BLaER1 (cell line): ENCODE measurements at regions not wholly inside any gene's neighbourhood (a gene's known extent, or its start where the extent isn't known, plus 50 kb on each side); places are given as distances from the start of the nearest gene placed in this dataset.

ENCODE experiments used
- H3K27ac ChIP-seq: shearing (Covaris generic); formaldehyde crosslinking; 2 replicates; pipeline ENCODE4 v1.8.1; 2022
- H3K27me3 ChIP-seq: shearing (Covaris generic); formaldehyde crosslinking; 2 replicates; pipeline ENCODE4 v1.8.1; 2022
- H3K36me3 ChIP-seq: shearing (Covaris generic); formaldehyde crosslinking; 2 replicates; pipeline ENCODE4 v1.8.1; 2022
- H3K4me1 ChIP-seq: shearing (Covaris generic); formaldehyde crosslinking; 2 replicates; pipeline ENCODE4 v1.8.1; 2022
- H3K4me2 ChIP-seq: shearing (Covaris generic); formaldehyde crosslinking; 2 replicates; pipeline ENCODE4 v1.8.1; 2022
- H3K4me3 ChIP-seq: shearing (Covaris generic); formaldehyde crosslinking; 2 replicates; pipeline ENCODE4 v1.8.1; 2022
- H3K9ac ChIP-seq: shearing (Covaris generic); formaldehyde crosslinking; 2 replicates; pipeline ENCODE4 v1.8.1; 2022
- H3K9me3 ChIP-seq: shearing (Covaris generic); formaldehyde crosslinking; 2 replicates; pipeline ENCODE4 v1.8.1; 2022
- H4K20me1 ChIP-seq: shearing (Covaris generic); formaldehyde crosslinking; 2 replicates; pipeline ENCODE4 v1.8.1; 2022
- Cebpa-rat ChIP-seq: shearing (Covaris generic); IDR thresholded peaks from 2 replicates; pipeline ENCODE4 v1.8.1; 2022

GRCh38 chr6:156190270-156190669, 586.9 kb upstream of the ARID1B start:
- Histone ChIP-seq H3K9ac (no peak overlapping the region), H3K4me2 (no peak overlapping the region), H3K36me3 (no peaks in the 10 kb centered on the region), H3K27me3 (no peaks in the 10 kb centered on the region), H3K9me3 (0 out of 2 replicates have a peak, but pooled peaks cover 4% of the 10 kb centered on the region), H3K4me3 (no peak overlapping the region), H3K27ac (no peak overlapping the region), H4K20me1 (no peaks in the 10 kb centered on the region), H3K4me1 (peaks cover 5% of the 10 kb centered on the region)
- TF ChIP-seq Cebpa-rat = no peak

- Histone ChIP-seq H3K9me3 (0 out of 2 replicates have a peak, but pooled peaks cover 4% of the 10 kb centered on the region), H3K9ac (no peak overlapping the region), H3K27me3 (no peaks in the 10 kb centered on the region), H3K4me2 (no peak overlapping the region), H4K20me1 (no peaks in the 10 kb centered on the region), H3K27ac (no peak overlapping the region), H3K36me3 (no peaks in the 10 kb centered on the region), H3K4me3 (no peak overlapping the region), H3K4me1 (peaks cover 10% of the 10 kb centered on the region)
- no peak for TF ChIP-seq Cebpa-rat
Measured at GRCh38 chr6:156189714-156190113, 587.5 kb upstream of the ARID1B start.

GRCh38 chr6:156189195-156189594, 588.0 kb upstream of the ARID1B start:
- H3K36me3 ChIP-seq = no peaks in the 10 kb centered on the region
- no peaks in the 10 kb centered on the region for H3K27me3 ChIP-seq
- TF ChIP-seq Cebpa-rat = no peak
- H4K20me1 ChIP-seq = no peaks in the 10 kb centered on the region
- H3K27ac ChIP-seq = no peak overlapping the region
- H3K9ac ChIP-seq = no peak overlapping the region
- H3K4me2 ChIP-seq = no peak overlapping the region
- peaks cover 11% of the 10 kb centered on the region for H3K4me1 ChIP-seq
- H3K9me3 ChIP-seq = 0 out of 2 replicates have a peak, but pooled peaks cover 4% of the 10 kb centered on the region
- H3K4me3 ChIP-seq = no peak overlapping the region

GRCh38 chr6:156185113-156185512, 592.1 kb upstream of the ARID1B start:
- Histone ChIP-seq H3K4me1 (peaks cover 24% of the 10 kb centered on the region), H3K9me3 (0 out of 2 replicates have a peak, but pooled peaks cover 3% of the 10 kb centered on the region), H3K36me3 (no peaks in the 10 kb centered on the region), H3K9ac (no peak overlapping the region), H3K4me3 (no peak overlapping the region), H3K27ac (no peak overlapping the region), H3K27me3 (no peaks in the 10 kb centered on the region), H4K20me1 (no peaks in the 10 kb centered on the region), H3K4me2 (peak overlapping the region; percentile 24; the same call in 1 of the 2 replicates)
- no peak for TF ChIP-seq Cebpa-rat

- H3K4me1 ChIP-seq = peaks cover 24% of the 10 kb centered on the region
- TF ChIP-seq Cebpa-rat = no peak
- H3K9me3 ChIP-seq = peaks cover 9% of the 10 kb centered on the region; the same call in 1 of the 2 replicates
- no peaks in the 10 kb centered on the region for H3K36me3 ChIP-seq
- H3K4me3 ChIP-seq = no peak overlapping the region
- no peak overlapping the region for H3K9ac ChIP-seq
- no peaks in the 10 kb centered on the region for H4K20me1 ChIP-seq
- no peaks in the 10 kb centered on the region for H3K27me3 ChIP-seq
- no peak overlapping the region for H3K4me2 ChIP-seq
- H3K27ac ChIP-seq = no peak overlapping the region
Measured at GRCh38 chr6:156183678-156184077, 593.5 kb upstream of the ARID1B start.

GRCh38 chr6:156182356-156182755, 594.8 kb upstream of the ARID1B start:
- H3K4me3 ChIP-seq = no peak overlapping the region
- TF ChIP-seq Cebpa-rat = no peak
- H3K27ac ChIP-seq = no peak overlapping the region

GRCh38 chr6:156181506-156181905, 595.7 kb upstream of the ARID1B start:
- H4K20me1 ChIP-seq = no peaks in the 10 kb centered on the region
- no peak overlapping the region for H3K4me3 ChIP-seq
- H3K4me2 ChIP-seq = no peak overlapping the region
- peaks cover 15% of the 10 kb centered on the region; the same call in 1 of the 2 replicates for H3K9me3 ChIP-seq
- no peaks in the 10 kb centered on the region for H3K36me3 ChIP-seq
- no peak for TF ChIP-seq Cebpa-rat
- peaks cover 24% of the 10 kb centered on the region for H3K4me1 ChIP-seq
- no peak overlapping the region for H3K27ac ChIP-seq
- no peaks in the 10 kb centered on the region for H3K27me3 ChIP-seq
- no peak overlapping the region for H3K9ac ChIP-seq

More at GRCh38 chr6:156182356-156182755, 594.8 kb upstream of the ARID1B start:
- H4K20me1 ChIP-seq = no peaks in the 10 kb centered on the region
- H3K4me1 ChIP-seq = peaks cover 24% of the 10 kb centered on the region
- H3K27me3 ChIP-seq = no peaks in the 10 kb centered on the region
- H3K4me2 ChIP-seq = peak overlapping the region; percentile 44
- no peak overlapping the region for H3K9ac ChIP-seq
- H3K9me3 ChIP-seq = peaks cover 15% of the 10 kb centered on the region; the same call in 1 of the 2 replicates
- H3K36me3 ChIP-seq = no peaks in the 10 kb centered on the region

GRCh38 chr6:156175971-156176421, 601.2 kb upstream of the ARID1B start:
- H3K4me3 ChIP-seq = no peak overlapping the region
- H3K36me3 ChIP-seq = no peaks in the 10 kb centered on the region
- peaks cover 4% of the 10 kb centered on the region; the same call in 1 of the 2 replicates for H3K4me1 ChIP-seq
- H4K20me1 ChIP-seq = no peaks in the 10 kb centered on the region
- no peak overlapping the region for H3K9ac ChIP-seq
- no peak for TF ChIP-seq Cebpa-rat
- no peak overlapping the region for H3K4me2 ChIP-seq
- H3K9me3 ChIP-seq = peaks cover 15% of the 10 kb centered on the region; the same call in 1 of the 2 replicates
- no peak overlapping the region for H3K27ac ChIP-seq
- H3K27me3 ChIP-seq = no peaks in the 10 kb centered on the region

- Histone ChIP-seq H3K27ac (no peak overlapping the region), H3K36me3 (no peaks in the 10 kb centered on the region), H3K4me1 (peaks cover 4% of the 10 kb centered on the region; the same call in 1 of the 2 replicates), H3K9ac (no peak overlapping the region), H3K9me3 (peaks cover 12% of the 10 kb centered on the region; the same call in 1 of the 2 replicates), H3K27me3 (no peaks in the 10 kb centered on the region), H3K4me2 (no peak overlapping the region), H3K4me3 (no peak overlapping the region), H4K20me1 (no peaks in the 10 kb centered on the region)
- TF ChIP-seq Cebpa-rat = no peak
Measured at GRCh38 chr6:156175433-156175832, 601.7 kb upstream of the ARID1B start.

GRCh38 chr6:156174031-156174890, 602.9 kb upstream of the ARID1B start:
- no peak overlapping the region for H3K4me3 ChIP-seq
- no peak for TF ChIP-seq Cebpa-rat
- no peak overlapping the region for H3K9ac ChIP-seq
- no peaks in the 10 kb centered on the region for H4K20me1 ChIP-seq
- H3K27me3 ChIP-seq = no peaks in the 10 kb centered on the region
- no peak overlapping the region for H3K4me2 ChIP-seq
- H3K9me3 ChIP-seq = peaks cover 7% of the 10 kb centered on the region; the same call in 1 of the 2 replicates
- H3K4me1 ChIP-seq = peaks cover 4% of the 10 kb centered on the region; the same call in 1 of the 2 replicates
- no peaks in the 10 kb centered on the region for H3K36me3 ChIP-seq
- no peak overlapping the region for H3K27ac ChIP-seq
